ENCODE measurements at regions not wholly inside any gene's neighbourhood (a gene's known extent, or its start where the extent isn't known, plus 50 kb on each side); places are given as distances from the start of the nearest gene placed in this dataset.
"Not testable (repeated sequence)": the region's sequence is repeated elsewhere in the genome, so short reads cannot be mapped to it uniquely, and the experiment has no call there.

DNA sequence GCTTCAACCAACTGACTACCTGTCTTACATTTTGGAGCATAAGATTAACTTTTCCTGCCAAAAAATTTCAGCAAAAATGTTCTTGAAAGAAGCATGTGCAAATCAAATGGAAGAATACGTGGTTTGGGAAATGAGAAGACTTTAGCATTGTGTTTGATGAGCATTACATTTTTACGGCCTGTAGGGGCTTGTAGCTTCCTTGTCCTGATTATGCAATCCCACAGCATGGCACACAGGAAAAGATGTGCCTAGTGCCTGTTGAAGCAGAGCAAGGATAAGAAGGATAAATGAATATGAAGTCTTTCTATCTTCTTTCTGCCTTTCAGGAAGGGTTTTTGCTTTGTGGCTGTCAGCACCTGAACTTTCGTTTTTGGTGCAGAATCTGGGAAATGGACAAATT lies 134.1 kb upstream of the PALS2 start:
- TF ChIP-seq CTCF, POLR2A (IDR thresholded peaks at IDR 0.05): not testable (repeated sequence)
